ENCODE measurements at regions not wholly inside any gene's neighbourhood (a gene's known extent, or its start where the extent isn't known, plus 50 kb on each side); places are given as distances from the start of the nearest gene placed in this dataset.

- peaks cover 0 to 13% of the 10 kb centered on the region in 2 donors for H3K4me1 ChIP-seq
- H3K27ac ChIP-seq = no peak overlapping the region
- DNase-seq (ENCODE audit: low spot score in 2 of 2) = no peak
- no peak overlapping the region for H3K4me3 ChIP-seq
- peaks cover 9% of the 10 kb centered on the region for H3K27me3 ChIP-seq
- no peak for TF ChIP-seq CTCF (IDR thresholded peaks at IDR 0.05)
- no peaks in the 10 kb centered on the region for H3K9me3 ChIP-seq
- intact Hi-C loops (cut with DNase I) = no loop called here
- no peaks in the 10 kb centered on the region for H3K36me3 ChIP-seq
Observed at GRCh38 chr12:114483996-114484395, 78.1 kb upstream of the TBX5 start.

- H3K27me3 ChIP-seq = peaks cover 11% of the 10 kb centered on the region
- no peak for DNase-seq (ENCODE audit: low spot score in 2 of 2)
- peaks cover 0 to 13% of the 10 kb centered on the region in 2 donors for H3K4me1 ChIP-seq
- no peaks in the 10 kb centered on the region for H3K36me3 ChIP-seq
- H3K27ac ChIP-seq = no peak overlapping the region
- no peak overlapping the region for H3K4me3 ChIP-seq
- no peaks in the 10 kb centered on the region for H3K9me3 ChIP-seq
- intact Hi-C loops (cut with DNase I) = no loop called here
- no peak for TF ChIP-seq CTCF (IDR thresholded peaks at IDR 0.05)
Observed at GRCh38 chr12:114481200-114481535, 75.2 kb upstream of the TBX5 start.

- Histone ChIP-seq H3K36me3 (no peaks in the 10 kb centered on the region), H3K4me1 (peaks cover 0 to 13% of the 10 kb centered on the region in 2 donors), H3K4me3 (peak overlapping the region; percentile 11 to 26), H3K27me3 (peaks cover 11% of the 10 kb centered on the region), H3K27ac (no peak overlapping the region), H3K9me3 (no peaks in the 10 kb centered on the region)
- intact Hi-C loops (cut with DNase I) = no loop called here
- DNase-seq (ENCODE audit: low spot score in 2 of 2) = no peak
- no peak for TF ChIP-seq CTCF (IDR thresholded peaks at IDR 0.05)
Observed at GRCh38 chr12:114480337-114481199, 74.6 kb upstream of the TBX5 start.

GRCh38 chr12:114479831-114480230 lies 73.9 kb upstream of the TBX5 start:
- no peak for DNase-seq (ENCODE audit: low spot score in 2 of 2)
- Histone ChIP-seq H3K27ac (no peak overlapping the region), H3K27me3 (peaks cover 11% of the 10 kb centered on the region), H3K9me3 (no peaks in the 10 kb centered on the region), H3K4me1 (peaks cover 0 to 13% of the 10 kb centered on the region in 2 donors), H3K4me3 (peak overlapping the region; percentile 11 to 26), H3K36me3 (no peaks in the 10 kb centered on the region)
- no peak for TF ChIP-seq CTCF (IDR thresholded peaks at IDR 0.05)
- intact Hi-C loops (cut with DNase I) = loop anchor here (10.0 kb wide), 1 partner anchor 315 kb away; no protein-coding TSS in a partner anchor

GRCh38 chr12:114478865-114479264 lies 72.9 kb upstream of the TBX5 start:
- peaks cover 0 to 13% of the 10 kb centered on the region in 2 donors for H3K4me1 ChIP-seq
- DNase-seq (ENCODE audit: low spot score in 2 of 2) = no peak
- TF ChIP-seq CTCF (IDR thresholded peaks at IDR 0.05) = no peak
- peaks cover 11% of the 10 kb centered on the region for H3K27me3 ChIP-seq
- H3K27ac ChIP-seq = no peak overlapping the region
- H3K36me3 ChIP-seq = no peaks in the 10 kb centered on the region
- intact Hi-C loops (cut with DNase I) = loop anchor here (10.0 kb wide), 1 partner anchor 314 kb away; no protein-coding TSS in a partner anchor
- H3K9me3 ChIP-seq = no peaks in the 10 kb centered on the region
- H3K4me3 ChIP-seq = no peak overlapping the region

Measured in ascending aorta (tissue), 2 donors.